Esophagus muscularis mucosa (tissue), 4 donors: ENCODE measurements at regions not wholly inside any gene's neighbourhood (a gene's known extent, or its start where the extent isn't known, plus 50 kb on each side); places are given as distances from the start of the nearest gene placed in this dataset.
"Not testable (repeated sequence)": the region's sequence is repeated elsewhere in the genome, so short reads cannot be mapped to it uniquely, and the experiment has no call there.

Experiments used
- DNase-seq: peaks from one replicate; pipeline ENCODE4 v3.0.0-alpha.2; 2017; ENCODE audit errors: extremely low spot score
- H3K27ac ChIP-seq, 4 donors: fragments of 200-600 bp; sonication (generic); replicated peaks in 1 of 4; 1 replicate in 3 of 4; 2 replicates in 1 of 4; pipeline ENCODE4 v1.5.1; 2016 to 2019; ENCODE audit warnings: mild to moderate bottlenecking in 1 of 4
- H3K27me3 ChIP-seq, 4 donors: fragments of 200-600 bp; sonication (generic); one replicate each; pipeline versions ENCODE4 v1.5.1 to v1.6.0; 2016 to 2019
- H3K36me3 ChIP-seq, 4 donors: fragments of 200-600 bp; sonication (generic); one replicate each; pipeline ENCODE4 v1.5.1; 2016 to 2019
- H3K4me1 ChIP-seq, 4 donors: fragments of 200-600 bp; sonication (generic); one replicate each; pipeline ENCODE4 v1.5.1; 2016 to 2019
- H3K4me3 ChIP-seq, 4 donors: fragments of 200-600 bp; sonication (generic); 1 replicate in 2 of 4; 2 replicates in 2 of 4; pipeline ENCODE4 v1.5.1; 2016 to 2019; ENCODE audit warnings: mild to moderate bottlenecking in 4 of 4, moderate library complexity in 1 of 4
- H3K9me3 ChIP-seq, 4 donors: fragments of 200-600 bp; sonication (generic); 1 replicate in 3 of 4; 2 replicates in 1 of 4; pipeline ENCODE4 v1.5.1; 2016 to 2019
- EP300 ChIP-seq: sonication (generic); formaldehyde crosslinking; IDR thresholded peaks from one replicate; pipeline ENCODE4 v1.6.1; 2017; ENCODE audit warnings: antibody characterized with exemption
- POLR2A ChIP-seq: fragments of 450-650 bp; IDR thresholded peaks from one replicate; pipeline ENCODE4 v1.6.1; 2017; ENCODE audit warnings: antibody characterized with exemption, moderate library complexity, mild to moderate bottlenecking, low read depth
- POLR2AphosphoS5 ChIP-seq, 2 donors: sonication (generic); formaldehyde crosslinking; IDR thresholded peaks; one replicate each; pipeline ENCODE4 v1.6.1; 2017; ENCODE audit warnings: antibody characterized with exemption in 2 of 2
- WGBS: methylation state at CpG from one replicate; pipeline ENCODE4 v1.1.5; 2018; 5-methylcytosine and 5-hydroxymethylcytosine counted together
- intact Hi-C: fragments of 100-400 bp; cut with DNase I; formaldehyde crosslinking; loops from one replicate; pipeline ENCODE4 v1.15.1; 2023
- TF ChIP-seq, protein P1 (sequence below), 3 experiments: fragments of 200-600 bp in 2 of 3; fragments of 450-650 bp in 1 of 3; sonication (generic) in 2 of 3; IDR thresholded peaks; one replicate each; pipeline ENCODE4 v1.5.1; 2017 to 2019; ENCODE audit warnings: antibody characterized with exemption in 3 of 3, mild to moderate bottlenecking in 2 of 3, moderate library complexity in 1 of 3

DNA sequence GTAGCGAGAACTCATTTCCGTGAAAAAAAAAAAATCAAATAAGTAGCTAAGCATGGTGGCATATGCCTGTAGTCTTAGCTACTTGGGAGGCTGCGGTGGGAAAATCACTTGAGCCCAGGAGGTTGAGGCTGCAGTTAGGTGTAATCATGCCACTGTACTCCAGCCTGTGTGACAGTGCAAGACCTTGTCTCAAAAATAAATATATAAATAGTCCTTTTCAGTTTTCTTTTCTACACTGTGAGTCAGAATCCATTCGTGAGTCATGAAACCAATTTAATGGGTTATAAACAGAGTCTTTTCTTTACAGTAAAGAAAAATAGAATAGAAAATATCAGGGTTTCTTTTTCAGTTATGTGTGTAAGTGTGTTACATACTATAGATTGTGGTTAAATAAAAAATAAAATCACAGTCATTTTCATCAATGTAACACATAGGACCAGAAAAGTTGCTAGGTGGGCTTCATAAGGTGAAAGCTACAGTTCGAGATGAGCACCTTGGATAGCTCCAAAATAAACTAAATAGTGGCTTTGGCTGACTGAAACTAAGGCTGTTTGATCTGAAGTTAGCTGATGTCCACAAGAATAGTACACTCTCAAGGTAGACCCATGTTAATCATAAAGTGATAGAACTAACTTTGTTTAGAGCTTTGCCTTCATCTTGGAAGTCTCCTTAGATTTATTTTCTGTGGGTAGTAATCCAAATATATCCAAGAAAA, 781.1 kb downstream of the GATA3 start:
- Histone ChIP-seq H3K36me3 (no peaks in the 10 kb centered on the region), H3K4me3 (no peak overlapping the region), H3K9me3 (no peaks in the 10 kb centered on the region), H3K27ac (no peak overlapping the region), H3K27me3 (no peaks in the 10 kb centered on the region), H3K4me1 (no peaks in the 10 kb centered on the region)
- TF ChIP-seq POLR2A (no peak), POLR2AphosphoS5 (IDR thresholded peaks at IDR 0.05) (no peak)
- no peak for DNase-seq
- intact Hi-C loops = no loop called here
- WGBS = 79% methylated on average over 5 of the region's 5 CpGs

DNA sequence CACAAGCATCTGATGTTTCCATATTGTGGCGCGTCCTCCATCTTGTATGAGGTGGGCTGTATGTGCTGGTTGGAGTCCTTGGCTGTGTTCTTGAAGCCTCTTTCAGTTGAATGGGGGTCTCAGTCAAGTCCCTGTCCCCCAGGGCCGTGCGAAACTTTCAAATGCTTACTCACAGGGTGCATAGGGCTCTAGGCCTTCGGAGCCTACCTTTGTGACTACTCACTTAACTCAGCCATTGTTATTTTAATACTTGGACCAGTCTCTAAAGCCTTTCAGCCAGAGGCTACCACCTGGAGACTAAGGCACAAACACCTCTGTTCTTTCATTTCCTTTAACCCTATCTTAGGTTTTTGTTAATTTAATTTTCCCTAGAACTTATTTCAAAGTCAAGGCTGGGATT, 785.9 kb downstream of the GATA3 start:
- no peaks in the 10 kb centered on the region for H3K4me1 ChIP-seq
- no peak for TF ChIP-seq POLR2A
- H3K9me3 ChIP-seq = peaks cover 0 to 7% (median 0%) of the 10 kb centered on the region in 4 donors
- no peaks in the 10 kb centered on the region for H3K36me3 ChIP-seq
- H3K4me3 ChIP-seq = no peak overlapping the region
- H3K27me3 ChIP-seq = no peaks in the 10 kb centered on the region
- H3K27ac ChIP-seq = no peak overlapping the region
- WGBS = 78% methylated on average over 5 of the region's 5 CpGs
- DNase-seq = no peak
- intact Hi-C loops = no loop called here

DNA sequence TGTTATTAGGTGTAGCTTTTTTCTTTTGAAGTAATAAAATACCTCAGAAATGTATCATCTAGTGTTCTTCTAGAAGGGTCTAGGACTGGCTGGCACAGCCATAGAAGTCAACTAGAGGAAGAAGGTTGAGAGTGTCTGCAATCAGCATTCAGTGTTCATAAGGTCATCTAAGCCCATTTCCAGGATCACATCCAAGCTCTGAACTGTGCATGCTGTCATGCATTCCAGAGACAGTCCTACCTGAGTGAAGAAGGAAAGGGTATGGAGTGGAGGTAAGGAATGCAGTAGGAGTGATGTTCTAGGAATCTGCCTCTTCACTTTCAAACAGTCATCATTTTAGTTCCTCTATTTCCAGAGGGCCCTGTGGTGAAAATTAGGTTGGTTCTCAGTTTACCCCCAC, 789.7 kb downstream of the GATA3 start:
- Histone ChIP-seq H3K9me3 (peaks cover 0 to 7% (median 0%) of the 10 kb centered on the region in 4 donors), H3K27me3 (peaks cover 0 to 6% (median 0%) of the 10 kb centered on the region in 4 donors), H3K4me1 (no peaks in the 10 kb centered on the region), H3K4me3 (no peak overlapping the region), H3K36me3 (no peaks in the 10 kb centered on the region), H3K27ac (no peak overlapping the region)
- intact Hi-C loops = no loop called here
- no peak for DNase-seq
- TF ChIP-seq POLR2AphosphoS5 (IDR thresholded peaks at IDR 0.05) = no peak
- TF ChIP-seq, protein P1, sequence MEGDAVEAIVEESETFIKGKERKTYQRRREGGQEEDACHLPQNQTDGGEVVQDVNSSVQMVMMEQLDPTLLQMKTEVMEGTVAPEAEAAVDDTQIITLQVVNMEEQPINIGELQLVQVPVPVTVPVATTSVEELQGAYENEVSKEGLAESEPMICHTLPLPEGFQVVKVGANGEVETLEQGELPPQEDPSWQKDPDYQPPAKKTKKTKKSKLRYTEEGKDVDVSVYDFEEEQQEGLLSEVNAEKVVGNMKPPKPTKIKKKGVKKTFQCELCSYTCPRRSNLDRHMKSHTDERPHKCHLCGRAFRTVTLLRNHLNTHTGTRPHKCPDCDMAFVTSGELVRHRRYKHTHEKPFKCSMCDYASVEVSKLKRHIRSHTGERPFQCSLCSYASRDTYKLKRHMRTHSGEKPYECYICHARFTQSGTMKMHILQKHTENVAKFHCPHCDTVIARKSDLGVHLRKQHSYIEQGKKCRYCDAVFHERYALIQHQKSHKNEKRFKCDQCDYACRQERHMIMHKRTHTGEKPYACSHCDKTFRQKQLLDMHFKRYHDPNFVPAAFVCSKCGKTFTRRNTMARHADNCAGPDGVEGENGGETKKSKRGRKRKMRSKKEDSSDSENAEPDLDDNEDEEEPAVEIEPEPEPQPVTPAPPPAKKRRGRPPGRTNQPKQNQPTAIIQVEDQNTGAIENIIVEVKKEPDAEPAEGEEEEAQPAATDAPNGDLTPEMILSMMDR (IDR thresholded peaks at IDR 0.05) = no peak
- TF ChIP-seq EP300 = no peak
- TF ChIP-seq POLR2A = no peak

DNA sequence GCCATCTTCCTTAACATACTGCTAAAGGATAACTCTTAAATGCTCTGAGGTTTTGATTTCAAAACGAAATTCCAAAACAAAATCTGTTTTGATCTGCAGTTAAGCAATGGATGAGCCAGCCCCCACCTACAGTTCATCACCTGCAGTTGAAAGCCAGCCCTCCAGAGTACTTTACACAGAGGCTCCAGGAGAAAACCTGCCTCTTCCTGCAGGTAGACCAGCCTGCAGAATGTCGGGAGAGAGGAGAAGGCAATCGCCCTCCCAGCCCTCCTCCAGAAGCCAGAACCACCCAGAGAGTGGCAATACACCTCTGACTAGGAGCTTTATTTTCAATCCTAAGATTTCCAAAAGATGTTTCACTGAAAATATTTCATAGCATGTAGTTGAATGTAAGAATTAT, 798.1 kb downstream of the GATA3 start:
- H3K36me3 ChIP-seq = no peaks in the 10 kb centered on the region
- H3K27ac ChIP-seq = no peak overlapping the region
- no peaks in the 10 kb centered on the region for H3K4me1 ChIP-seq
- H3K9me3 ChIP-seq = no peaks in the 10 kb centered on the region
- intact Hi-C loops = no loop called here
- DNase-seq = no peak
- no peak for TF ChIP-seq POLR2AphosphoS5 (IDR thresholded peaks at IDR 0.05)
- TF ChIP-seq, protein P1 (IDR thresholded peaks at IDR 0.05) = no peak
- no peak for TF ChIP-seq EP300
- TF ChIP-seq POLR2A = no peak
- WGBS = 59% methylated on average over 3 of the region's 3 CpGs
- H3K4me3 ChIP-seq = no peak overlapping the region
- H3K27me3 ChIP-seq = peaks cover 0 to 4% (median 0%) of the 10 kb centered on the region in 4 donors

DNA sequence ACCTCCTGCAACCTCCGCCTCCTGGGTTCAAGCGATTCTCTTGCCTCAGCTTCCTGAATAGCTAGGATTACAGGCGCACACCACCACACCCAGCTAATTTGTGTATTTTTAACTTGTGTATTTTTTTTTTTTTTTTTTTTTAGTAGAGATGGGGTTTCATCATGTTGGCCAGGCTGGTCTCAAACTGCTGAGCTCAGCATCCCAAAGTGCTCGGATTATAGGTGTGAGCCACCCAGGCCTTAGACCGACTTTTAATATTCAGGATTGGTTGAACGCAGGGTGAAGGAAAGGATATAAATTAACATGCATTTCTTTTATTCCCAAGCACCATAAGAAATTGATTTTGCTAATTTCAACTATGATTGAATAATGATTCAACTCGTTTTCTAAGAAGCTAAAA, 798.6 kb downstream of the GATA3 start:
- intact Hi-C loops = no loop called here

DNA sequence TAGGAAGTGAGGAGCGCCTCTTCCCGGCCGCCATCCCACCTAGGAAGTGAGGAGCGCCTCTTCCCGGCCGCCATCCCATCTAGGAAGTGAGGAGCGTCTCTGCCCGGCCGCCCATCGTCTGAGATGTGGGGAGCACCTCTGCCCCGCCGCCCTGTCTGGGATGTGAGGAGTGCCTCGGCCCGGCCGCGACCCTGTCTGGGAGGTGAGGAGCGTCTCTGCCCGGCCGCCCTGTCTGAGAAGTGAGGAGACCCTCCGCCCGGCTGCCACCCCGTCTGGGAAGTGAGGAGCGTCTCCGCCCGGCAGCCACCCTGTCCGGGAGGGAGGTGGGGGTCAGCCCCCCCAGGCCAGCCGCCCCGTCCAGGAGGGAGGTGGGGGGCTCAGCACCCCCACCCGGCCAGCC, 814.4 kb downstream of the GATA3 start:
- H3K27me3 ChIP-seq, H3K9me3 ChIP-seq, H3K4me3 ChIP-seq, H3K36me3 ChIP-seq, DNase-seq, H3K27ac ChIP-seq, H3K4me1 ChIP-seq, intact Hi-C loops: not testable (repeated sequence)
- 100% methylated on average over 4 of the region's 29 CpGs for WGBS

More for the DNA sequence above, 798.6 kb downstream of the GATA3 start:
- DNase-seq = no peak
- H3K4me3 ChIP-seq = no peak overlapping the region
- TF ChIP-seq, protein P1 (IDR thresholded peaks at IDR 0.05) = no peak
- no peak for TF ChIP-seq POLR2A
- no peak for TF ChIP-seq POLR2AphosphoS5 (IDR thresholded peaks at IDR 0.05)
- TF ChIP-seq EP300 = no peak
- peaks cover 0 to 4% (median 0%) of the 10 kb centered on the region in 4 donors for H3K27me3 ChIP-seq
- no peaks in the 10 kb centered on the region for H3K4me1 ChIP-seq
- no peaks in the 10 kb centered on the region for H3K36me3 ChIP-seq
- 88% methylated on average over 7 of the region's 7 CpGs for WGBS
- H3K27ac ChIP-seq = no peak overlapping the region
- no peaks in the 10 kb centered on the region for H3K9me3 ChIP-seq
